MCF 10A (cell line): ENCODE measurements at regions not wholly inside any gene's neighbourhood (a gene's known extent, or its start where the extent isn't known, plus 50 kb on each side); places are given as distances from the start of the nearest gene placed in this dataset.

ENCODE experiments used
- BruUV-seq: library from RNA; stranded (reverse); fragments of 400-500 nt; replicated peaks from 2 replicates; lab custom pipeline; 2021; lab: Mats Ljungman, UMichigan
- CTCF ChIA-PET: fragments of 300-600 bp; sonication (Branson Sonifier 250); formaldehyde crosslinking; extraction: SDS; loops from one replicate; lab custom pipeline; 2021; ENCODE audit warnings: antibody characterized with exemption, inconsistent platforms; lab: Yijun Ruan, JAX
- POLR2A ChIA-PET: fragments of 300-600, 350-650 bp; sonication (Branson Sonifier 250); formaldehyde crosslinking; extraction: SDS; loops from one replicate; lab custom pipeline; 2020; ENCODE audit warnings: antibody characterized with exemption, inconsistent platforms; lab: Yijun Ruan, JAX
- DNase-seq: peaks from one replicate; pipeline ENCODE4 v3.0.0-alpha.2; 2018; ENCODE audit not compliant: unreplicated experiment
- H3K27ac Mint-ChIP-seq: one replicate; pipeline ENCODE4 v1.8.0; 2022; ENCODE audit warnings: mild to moderate bottlenecking, low read depth, mixed read lengths; ENCODE audit not compliant: unreplicated experiment
- H3K27me3 Mint-ChIP-seq: one replicate; pipeline ENCODE4 v1.8.0; 2022; ENCODE audit warnings: mixed read lengths; ENCODE audit not compliant: insufficient read depth, unreplicated experiment
- H3K36me3 Mint-ChIP-seq: one replicate; pipeline ENCODE4 v1.8.0; 2022; ENCODE audit warnings: mild to moderate bottlenecking, moderate library complexity, mixed read lengths; ENCODE audit not compliant: insufficient read depth, unreplicated experiment
- H3K4me1 Mint-ChIP-seq: one replicate; pipeline ENCODE4 v1.8.0; 2022; ENCODE audit warnings: mixed read lengths; ENCODE audit not compliant: insufficient read depth, unreplicated experiment
- H3K4me3 Mint-ChIP-seq: one replicate; pipeline ENCODE4 v1.8.0; 2022; ENCODE audit warnings: mild to moderate bottlenecking, moderate library complexity, mixed read lengths; ENCODE audit not compliant: unreplicated experiment
- H3K9me3 Mint-ChIP-seq: one replicate; pipeline ENCODE4 v1.8.0; 2022; ENCODE audit warnings: mixed read lengths; ENCODE audit not compliant: unreplicated experiment
- intact Hi-C: fragments of 100-400 bp; cut with micrococcal nuclease; formaldehyde crosslinking; loops from 2 replicates; pipeline ENCODE4 v1.14.1; 2022
- TF ChIP-seq, protein P1 (sequence below): fragments of 200-600 bp; IDR thresholded peaks from one replicate; pipeline ENCODE4 v1.8.0; 2022; ENCODE audit warnings: antibody characterized with exemption, mild to moderate bottlenecking; ENCODE audit not compliant: unreplicated experiment

DNA sequence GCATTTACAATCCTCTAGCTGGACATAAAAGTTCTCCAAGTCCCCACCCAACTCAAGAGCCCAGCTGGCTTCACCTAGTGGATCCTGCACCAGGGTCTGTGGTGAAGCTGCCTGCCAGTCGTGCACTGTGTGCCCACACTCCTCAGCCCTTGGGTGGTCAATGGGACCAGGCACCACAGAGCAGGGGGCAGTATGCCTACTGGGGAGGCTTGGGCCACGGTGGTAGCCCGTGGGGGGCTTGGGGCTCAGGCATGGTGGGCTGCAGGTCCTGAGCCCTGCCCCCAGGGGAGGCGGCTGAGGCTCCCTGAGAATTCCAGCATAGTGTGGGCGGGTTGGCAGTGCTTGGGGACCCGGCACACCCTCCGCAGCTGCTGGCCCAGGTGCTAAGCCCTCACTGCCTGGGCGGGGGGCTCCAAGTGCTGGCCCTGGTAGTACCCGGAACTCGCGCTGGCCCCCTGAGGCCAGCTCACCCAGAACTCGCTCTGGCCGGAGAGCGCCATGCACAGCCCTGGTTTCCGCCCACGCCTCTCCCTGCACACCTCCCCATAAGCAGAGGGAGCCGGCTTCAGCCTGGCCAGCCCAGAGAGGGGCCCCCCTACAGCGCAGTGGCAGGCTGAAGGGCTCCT lies 1473.4 kb downstream of the SUCLG1 start:
- peaks cover 7% of the 10 kb centered on the region for H3K9me3 Mint-ChIP-seq
- no peak overlapping the region for H3K27ac Mint-ChIP-seq
- CTCF ChIA-PET: interaction anchor here (1.0 kb wide), 1 partner anchor 8 kb away, joined by 3 read pairs; no protein-coding TSS in a partner anchor
- TF ChIP-seq, protein P1, sequence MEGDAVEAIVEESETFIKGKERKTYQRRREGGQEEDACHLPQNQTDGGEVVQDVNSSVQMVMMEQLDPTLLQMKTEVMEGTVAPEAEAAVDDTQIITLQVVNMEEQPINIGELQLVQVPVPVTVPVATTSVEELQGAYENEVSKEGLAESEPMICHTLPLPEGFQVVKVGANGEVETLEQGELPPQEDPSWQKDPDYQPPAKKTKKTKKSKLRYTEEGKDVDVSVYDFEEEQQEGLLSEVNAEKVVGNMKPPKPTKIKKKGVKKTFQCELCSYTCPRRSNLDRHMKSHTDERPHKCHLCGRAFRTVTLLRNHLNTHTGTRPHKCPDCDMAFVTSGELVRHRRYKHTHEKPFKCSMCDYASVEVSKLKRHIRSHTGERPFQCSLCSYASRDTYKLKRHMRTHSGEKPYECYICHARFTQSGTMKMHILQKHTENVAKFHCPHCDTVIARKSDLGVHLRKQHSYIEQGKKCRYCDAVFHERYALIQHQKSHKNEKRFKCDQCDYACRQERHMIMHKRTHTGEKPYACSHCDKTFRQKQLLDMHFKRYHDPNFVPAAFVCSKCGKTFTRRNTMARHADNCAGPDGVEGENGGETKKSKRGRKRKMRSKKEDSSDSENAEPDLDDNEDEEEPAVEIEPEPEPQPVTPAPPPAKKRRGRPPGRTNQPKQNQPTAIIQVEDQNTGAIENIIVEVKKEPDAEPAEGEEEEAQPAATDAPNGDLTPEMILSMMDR: no peak
- intact Hi-C loops: loop anchor here (5.0 kb wide), 1 partner anchor 913 kb away; no protein-coding TSS in a partner anchor
- H3K4me1 Mint-ChIP-seq: no peaks in the 10 kb centered on the region
- no peaks in the 10 kb centered on the region for H3K27me3 Mint-ChIP-seq
- POLR2A ChIA-PET: no interaction called here
- no peak overlapping the region for H3K4me3 Mint-ChIP-seq
- no peak for DNase-seq
- no TSS peak for BruUV-seq
- H3K36me3 Mint-ChIP-seq: peaks cover 6% of the 10 kb centered on the region

GRCh38 chr2:82968358-82968757 lies 1490.7 kb downstream of the SUCLG1 start:
- POLR2A ChIA-PET: no interaction called here
- intact Hi-C loops: no loop called here
- Mint-ChIP-seq H3K36me3 (no peaks in the 10 kb centered on the region), H3K4me3 (no peak overlapping the region), H3K4me1 (peaks cover 6% of the 10 kb centered on the region), H3K27ac (no peak overlapping the region), H3K9me3 (peaks cover 9% of the 10 kb centered on the region), H3K27me3 (no peaks in the 10 kb centered on the region)
- peak; percentile 4 for DNase-seq
- CTCF ChIA-PET: interaction anchor here (0.6 kb wide), 1 partner anchor 98 kb away, joined by 3 read pairs; no protein-coding TSS in a partner anchor
- no TSS peak for BruUV-seq
- TF ChIP-seq, protein P1: no peak

GRCh38 chr2:82964341-82964740 lies 1494.7 kb downstream of the SUCLG1 start:
- no peak for DNase-seq
- Mint-ChIP-seq H3K9me3 (peaks cover 9% of the 10 kb centered on the region), H3K36me3 (no peaks in the 10 kb centered on the region), H3K27me3 (no peaks in the 10 kb centered on the region), H3K4me3 (no peak overlapping the region), H3K4me1 (peaks cover 6% of the 10 kb centered on the region), H3K27ac (peak overlapping the region; percentile 57)
- ChIA-PET CTCF (no interaction called here), POLR2A (no interaction called here)
- TF ChIP-seq, protein P1: no peak
- no TSS peak for BruUV-seq
- intact Hi-C loops: no loop called here

- no peak overlapping the region for H3K4me3 Mint-ChIP-seq
- no TSS peak for BruUV-seq
- H3K4me1 Mint-ChIP-seq: no peaks in the 10 kb centered on the region
- peaks cover 9% of the 10 kb centered on the region for H3K9me3 Mint-ChIP-seq
- DNase-seq: no peak
- CTCF ChIA-PET: no interaction called here
- no peak overlapping the region for H3K27ac Mint-ChIP-seq
- no peaks in the 10 kb centered on the region for H3K27me3 Mint-ChIP-seq
- TF ChIP-seq, protein P1: no peak
- POLR2A ChIA-PET: no interaction called here
- intact Hi-C loops: no loop called here
- no peaks in the 10 kb centered on the region for H3K36me3 Mint-ChIP-seq
Measured at GRCh38 chr2:82959727-82960126, 1499.4 kb downstream of the SUCLG1 start.
